Thyroid gland (tissue), 4 donors: ENCODE measurements at regions not wholly inside any gene's neighbourhood (a gene's known extent, or its start where the extent isn't known, plus 50 kb on each side); places are given as distances from the start of the nearest gene placed in this dataset.

ENCODE experiments used
- DNase-seq, 2 donors: peaks; one replicate each; pipeline ENCODE4 v3.0.0-alpha.2; 2019
- H3K27ac ChIP-seq, 3 donors: fragments of 200-600 bp; sonication (generic); 1 replicate in 2 of 3; 2 replicates in 1 of 3; pipeline ENCODE4 v1.5.1; 2016 to 2019; ENCODE audit warnings: mild to moderate bottlenecking in 1 of 3, moderate library complexity in 1 of 3
- H3K27me3 ChIP-seq: fragments of 200-600 bp; sonication (generic); one replicate; pipeline ENCODE4 v1.5.1; 2019
- H3K36me3 ChIP-seq, 2 donors: fragments of 200-600 bp; sonication (generic); one replicate each; pipeline ENCODE4 v1.5.1; 2016 to 2019
- H3K4me1 ChIP-seq, 2 donors: fragments of 200-600 bp; sonication (generic); one replicate each; pipeline ENCODE4 v1.5.1; 2017 to 2019
- H3K4me3 ChIP-seq, 3 donors: fragments of 200-600 bp; sonication (generic); replicated peaks in 1 of 3; 1 replicate in 2 of 3; 2 replicates in 1 of 3; pipeline ENCODE4 v1.5.1; 2016; ENCODE audit warnings: mild to moderate bottlenecking in 1 of 3
- H3K9me3 ChIP-seq: fragments of 200-600 bp; sonication (generic); one replicate; pipeline ENCODE4 v1.5.1; 2017
- CTCF ChIP-seq, 6 experiments: fragments of 200-600 bp in 3 of 6; fragments of 450-650 bp in 3 of 6; sonication (generic) in 3 of 6; IDR thresholded peaks; one replicate each; pipeline ENCODE4 v1.5.1; 2016 to 2019; ENCODE audit warnings: antibody characterized with exemption in 6 of 6, mild to moderate bottlenecking in 2 of 6, inconsistent platforms in 1 of 6, moderate library complexity in 1 of 6
- POLR2A ChIP-seq, 2 donors: fragments of 450-650 bp; IDR thresholded peaks; one replicate each; pipeline ENCODE4 v1.6.1; 2017; ENCODE audit warnings: antibody characterized with exemption in 2 of 2, mild to moderate bottlenecking in 2 of 2, moderate library complexity in 1 of 2
- WGBS, 2 donors: methylation state at CpG; one replicate each; pipeline ENCODE4 v1.1.5; 2017; 5-methylcytosine and 5-hydroxymethylcytosine counted together
- intact Hi-C: fragments of 100-400 bp; cut with DNase I; formaldehyde crosslinking; loops from one replicate; pipeline ENCODE4 v1.15.1; 2023

- TF ChIP-seq POLR2A (IDR thresholded peaks at IDR 0.05) (no peak), CTCF (IDR thresholded peaks at IDR 0.05) (no peak)
- H3K4me3 ChIP-seq: no peak overlapping the region
- H3K4me1 ChIP-seq: no peaks in the 10 kb centered on the region
- H3K36me3 ChIP-seq: no peaks in the 10 kb centered on the region
- no peaks in the 10 kb centered on the region for H3K9me3 ChIP-seq
- intact Hi-C loops: no loop called here
- no peaks in the 10 kb centered on the region for H3K27me3 ChIP-seq
- DNase-seq: no peak
- H3K27ac ChIP-seq: no peak overlapping the region
- WGBS, 2 donors: 90 to 91% methylated on average over 3 of the region's 3 CpGs
Observed at GRCh38 chr2:103805746-103806145, 1043.9 kb downstream of the TMEM182 start.

GRCh38 chr2:103808814-103809213 lies 1045.1 kb upstream of the POU3F3 start:
- no peak for DNase-seq
- Histone ChIP-seq H3K4me3 (no peak overlapping the region), H3K9me3 (no peaks in the 10 kb centered on the region), H3K27ac (no peak overlapping the region), H3K27me3 (no peaks in the 10 kb centered on the region), H3K4me1 (no peaks in the 10 kb centered on the region), H3K36me3 (no peaks in the 10 kb centered on the region)
- TF ChIP-seq POLR2A (IDR thresholded peaks at IDR 0.05): no peak
- no peak for TF ChIP-seq CTCF (IDR thresholded peaks at IDR 0.05)
- WGBS, 2 donors: 43 to 47% methylated on average over 8 of the region's 8 CpGs
- intact Hi-C loops: no loop called here

GRCh38 chr2:103809415-103809814 lies 1044.5 kb upstream of the POU3F3 start:
- Histone ChIP-seq H3K27ac (no peak overlapping the region), H3K4me1 (no peaks in the 10 kb centered on the region), H3K27me3 (no peaks in the 10 kb centered on the region), H3K4me3 (no peak overlapping the region), H3K9me3 (no peaks in the 10 kb centered on the region), H3K36me3 (no peaks in the 10 kb centered on the region)
- 77% methylated on average over 7 of the region's 7 CpGs for WGBS, 2 donors
- DNase-seq: no peak
- TF ChIP-seq CTCF (IDR thresholded peaks at IDR 0.05) (no peak), POLR2A (IDR thresholded peaks at IDR 0.05) (no peak)
- intact Hi-C loops: no loop called here

- Histone ChIP-seq H3K27ac (no peak overlapping the region), H3K27me3 (no peaks in the 10 kb centered on the region), H3K36me3 (no peaks in the 10 kb centered on the region), H3K4me3 (no peak overlapping the region), H3K9me3 (no peaks in the 10 kb centered on the region), H3K4me1 (no peaks in the 10 kb centered on the region)
- intact Hi-C loops: no loop called here
- DNase-seq: no peak
- no peak for TF ChIP-seq POLR2A (IDR thresholded peaks at IDR 0.05)
- WGBS, 2 donors: 70 to 75% methylated on average over 7 of the region's 7 CpGs
Observed at GRCh38 chr2:103809941-103810441, 1043.9 kb upstream of the POU3F3 start.

- H3K27me3 ChIP-seq: no peaks in the 10 kb centered on the region
- no peak overlapping the region for H3K4me3 ChIP-seq
- no peaks in the 10 kb centered on the region for H3K36me3 ChIP-seq
- TF ChIP-seq POLR2A (IDR thresholded peaks at IDR 0.05) (no peak), CTCF (IDR thresholded peaks at IDR 0.05) (no peak)
- intact Hi-C loops: no loop called here
- H3K4me1 ChIP-seq: no peaks in the 10 kb centered on the region
- H3K9me3 ChIP-seq: no peaks in the 10 kb centered on the region
- WGBS, 2 donors: 77 to 89% methylated on average over 2 of the region's 2 CpGs
- H3K27ac ChIP-seq: no peak overlapping the region
- no peak for DNase-seq
Observed at GRCh38 chr2:103810875-103811274, 1043.0 kb upstream of the POU3F3 start.

- H3K4me3 ChIP-seq: no peak overlapping the region
- TF ChIP-seq CTCF (IDR thresholded peaks at IDR 0.05): no peak
- intact Hi-C loops: no loop called here
- no peaks in the 10 kb centered on the region for H3K9me3 ChIP-seq
- no peaks in the 10 kb centered on the region for H3K36me3 ChIP-seq
- H3K27ac ChIP-seq: no peak overlapping the region
- WGBS, 2 donors: 89 to 92% methylated on average over 3 of the region's 3 CpGs
- no peak for DNase-seq
- no peaks in the 10 kb centered on the region for H3K27me3 ChIP-seq
- H3K4me1 ChIP-seq: no peaks in the 10 kb centered on the region
Observed at GRCh38 chr2:103814016-103814415, 1039.9 kb upstream of the POU3F3 start.
